ENCODE measurements at regions not wholly inside any gene's neighbourhood (a gene's known extent, or its start where the extent isn't known, plus 50 kb on each side); places are given as distances from the start of the nearest gene placed in this dataset.

GRCh38 chr6:62904687-62905086 is 306.6 kb upstream of the FKBP1C start:
- TF ChIP-seq RAD21 (IDR thresholded peaks at IDR 0.05; ENCODE audit: low read length) (no peak), MAFK (IDR thresholded peaks at IDR 0.05; ENCODE audit: low read depth, low read length) (no peak), RCOR1 (IDR thresholded peaks at IDR 0.05; ENCODE audit: insufficient replicate concordance, low read length) (no peak), POLR2A (IDR thresholded peaks at IDR 0.05; ENCODE audit: low read depth, low read length) (no peak), CTCF (conservative IDR thresholded peaks at IDR 0.05; ENCODE audit: low read depth, low read length) (no peak)

Measured in IMR-90 (cell line).